Stomach (tissue), 8 donors: ENCODE measurements at regions not wholly inside any gene's neighbourhood (a gene's known extent, or its start where the extent isn't known, plus 50 kb on each side); places are given as distances from the start of the nearest gene placed in this dataset.

Experiments
- DNase-seq, 2 donors: peaks; one replicate each; pipeline versions ENCODE4 v3.0.0 to v3.0.0-alpha.2; 2013 to 2019
- H3K27ac ChIP-seq, 5 donors: fragments of 200-600 bp in 4 of 5; sonication (generic) in 4 of 5; one replicate each; pipeline ENCODE4 v1.5.1; 2013 to 2019; ENCODE audit warnings: mild to moderate bottlenecking in 1 of 5, moderate library complexity in 1 of 5
- H3K27me3 ChIP-seq, 3 donors: fragments of 200-600 bp; sonication (generic); one replicate each; pipeline ENCODE4 v1.5.1; 2017 to 2019; ENCODE audit warnings: mixed run types in 1 of 3
- H3K36me3 ChIP-seq, 4 donors: fragments of 200-600 bp; sonication (generic); 1 replicate in 3 of 4; 2 replicates in 1 of 4; pipeline ENCODE4 v1.5.1; 2016 to 2019
- H3K4me1 ChIP-seq, 4 donors: fragments of 200-600 bp; sonication (generic); one replicate each; pipeline ENCODE4 v1.5.1; 2016 to 2019
- H3K4me3 ChIP-seq, 4 donors: fragments of 200-600 bp; sonication (generic) in 3 of 4; one replicate each; pipeline ENCODE4 v1.5.1; 2016 to 2019; ENCODE audit warnings: mild to moderate bottlenecking in 1 of 4
- H3K9me3 ChIP-seq, 4 donors: fragments of 200-600 bp; sonication (generic); one replicate each; pipeline ENCODE4 v1.5.1; 2016 to 2019
- EP300 ChIP-seq: sonication (generic); formaldehyde crosslinking; IDR thresholded peaks from one replicate; pipeline ENCODE4 v1.6.1; 2017; ENCODE audit warnings: antibody characterized with exemption
- POLR2A ChIP-seq, 4 donors: fragments of 450-650 bp; IDR thresholded peaks; one replicate each; pipeline ENCODE4 v1.6.1; 2016; ENCODE audit warnings: antibody characterized with exemption in 4 of 4, control low read depth in 2 of 4, mild to moderate bottlenecking in 1 of 4, moderate library complexity in 1 of 4
- POLR2AphosphoS5 ChIP-seq, 3 donors: sonication (generic); formaldehyde crosslinking; IDR thresholded peaks; one replicate each; pipeline ENCODE4 v1.6.1; 2016; ENCODE audit warnings: antibody characterized with exemption in 3 of 3
- WGBS, 5 donors: extraction: QIAGEN DNeasy Blood & Tissue Kit in 3 of 5; methylation state at CpG; one replicate each; pipeline versions ENCODE4 v1.1.5 to v1.1.7; 2013 to 2018; 5-methylcytosine and 5-hydroxymethylcytosine counted together
- intact Hi-C: fragments of 100-400 bp; cut with DNase I; formaldehyde crosslinking; loops from one replicate; pipeline ENCODE4 v1.15.1; 2023; ENCODE audit warnings: low total_unique reads
- TF ChIP-seq, protein P1 (sequence below), 7 experiments: fragments of 450-650 bp in 4 of 7; fragments of 200-600 bp in 3 of 7; sonication (generic) in 3 of 7; IDR thresholded peaks; one replicate each; pipeline ENCODE4 v1.5.1; 2016 to 2019; ENCODE audit warnings: antibody characterized with exemption in 7 of 7, control low read depth in 2 of 7, mild to moderate bottlenecking in 1 of 7
- donor health status: healthy with polysubstance abuse.
- donor health status: Bipolar disorder and iron deficiency.
- donor health status: healthy.

DNA sequence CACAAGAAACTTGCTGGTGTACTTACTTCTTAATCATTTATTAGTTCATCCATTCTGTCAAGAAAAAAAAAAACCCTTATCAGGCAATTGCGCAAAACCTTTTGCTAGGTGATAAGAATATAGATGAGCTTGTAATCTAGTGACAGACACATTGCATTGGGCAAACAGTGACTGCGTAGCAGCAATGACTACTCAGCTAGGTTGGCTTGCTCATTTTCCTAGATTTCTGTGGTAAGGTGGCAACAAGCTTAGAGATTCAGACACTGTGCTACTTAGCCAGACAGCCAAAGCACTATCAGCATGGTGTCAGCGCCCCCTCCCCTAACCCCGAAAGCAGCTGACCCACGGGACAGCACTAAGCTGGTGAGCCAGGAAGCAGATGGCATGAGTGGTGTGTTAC is 203.1 kb downstream of the BARHL2 start:
- H3K27me3 ChIP-seq, result no peaks in the 10 kb centered on the region
- no peaks in the 10 kb centered on the region for H3K4me1 ChIP-seq
- DNase-seq, result no peak
- no peaks in the 10 kb centered on the region for H3K36me3 ChIP-seq
- 63 to 75% (median 66%) methylated on average over 4 to 5 of the region's 5 CpGs for WGBS, 5 donors
- H3K9me3 ChIP-seq, result no peaks in the 10 kb centered on the region
- no peak overlapping the region for H3K27ac ChIP-seq
- intact Hi-C loops, result no loop called here
- no peak overlapping the region for H3K4me3 ChIP-seq
- TF ChIP-seq POLR2A (IDR thresholded peaks at IDR 0.05), result no peak
- TF ChIP-seq, protein P1, sequence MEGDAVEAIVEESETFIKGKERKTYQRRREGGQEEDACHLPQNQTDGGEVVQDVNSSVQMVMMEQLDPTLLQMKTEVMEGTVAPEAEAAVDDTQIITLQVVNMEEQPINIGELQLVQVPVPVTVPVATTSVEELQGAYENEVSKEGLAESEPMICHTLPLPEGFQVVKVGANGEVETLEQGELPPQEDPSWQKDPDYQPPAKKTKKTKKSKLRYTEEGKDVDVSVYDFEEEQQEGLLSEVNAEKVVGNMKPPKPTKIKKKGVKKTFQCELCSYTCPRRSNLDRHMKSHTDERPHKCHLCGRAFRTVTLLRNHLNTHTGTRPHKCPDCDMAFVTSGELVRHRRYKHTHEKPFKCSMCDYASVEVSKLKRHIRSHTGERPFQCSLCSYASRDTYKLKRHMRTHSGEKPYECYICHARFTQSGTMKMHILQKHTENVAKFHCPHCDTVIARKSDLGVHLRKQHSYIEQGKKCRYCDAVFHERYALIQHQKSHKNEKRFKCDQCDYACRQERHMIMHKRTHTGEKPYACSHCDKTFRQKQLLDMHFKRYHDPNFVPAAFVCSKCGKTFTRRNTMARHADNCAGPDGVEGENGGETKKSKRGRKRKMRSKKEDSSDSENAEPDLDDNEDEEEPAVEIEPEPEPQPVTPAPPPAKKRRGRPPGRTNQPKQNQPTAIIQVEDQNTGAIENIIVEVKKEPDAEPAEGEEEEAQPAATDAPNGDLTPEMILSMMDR (IDR thresholded peaks at IDR 0.05), result no peak
- no peak for TF ChIP-seq EP300

DNA sequence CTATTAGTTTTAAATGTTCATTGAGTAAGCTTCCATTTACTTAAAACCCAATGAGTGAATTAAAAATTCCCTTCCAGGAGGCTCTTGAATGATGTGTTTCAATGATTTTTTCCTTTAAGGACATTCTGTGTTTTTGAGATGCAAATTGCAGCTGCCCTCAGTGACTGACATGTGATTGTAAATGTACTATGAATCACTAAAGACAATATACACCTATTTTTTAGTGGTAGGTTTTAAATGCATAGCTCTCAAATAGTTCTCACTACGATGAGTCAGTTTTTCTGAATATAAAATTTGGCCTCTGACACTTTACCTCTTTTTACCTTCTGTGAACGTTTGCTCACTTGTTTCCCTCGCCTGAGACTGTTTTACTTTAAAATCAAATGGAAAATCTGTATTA is 204.7 kb downstream of the BARHL2 start:
- Histone ChIP-seq H3K9me3 (no peaks in the 10 kb centered on the region), H3K27me3 (no peaks in the 10 kb centered on the region), H3K27ac (no peak overlapping the region), H3K36me3 (no peaks in the 10 kb centered on the region), H3K4me3 (no peak overlapping the region), H3K4me1 (no peaks in the 10 kb centered on the region)
- intact Hi-C loops, result no loop called here
- 38 to 55% (median 41%) methylated on average over 3 of the region's 3 CpGs for WGBS, 5 donors
- no peak for TF ChIP-seq EP300
- TF ChIP-seq, protein P1 (IDR thresholded peaks at IDR 0.05), result no peak
- TF ChIP-seq POLR2A (IDR thresholded peaks at IDR 0.05), result no peak
- no peak for TF ChIP-seq POLR2AphosphoS5 (IDR thresholded peaks at IDR 0.05)
- no peak for DNase-seq

DNA sequence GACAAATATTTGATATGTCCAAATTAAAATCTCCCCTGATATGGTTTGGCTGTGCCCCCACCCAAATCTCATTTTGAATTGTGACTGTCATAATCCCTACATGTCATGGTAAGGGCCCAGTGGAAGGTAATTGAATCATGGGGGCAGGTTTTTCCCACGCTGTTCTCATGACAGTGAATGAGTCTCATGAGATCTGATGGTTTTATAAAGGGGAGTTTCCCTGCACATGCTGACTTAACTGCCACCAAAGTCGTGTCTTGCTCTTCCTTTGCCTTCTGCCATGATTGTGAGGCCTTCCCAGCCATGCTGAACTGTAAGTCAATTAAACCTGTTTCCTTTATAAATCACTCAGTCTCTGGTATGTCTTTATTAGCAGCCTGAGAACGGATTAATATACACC is 207.0 kb downstream of the BARHL2 start:
- TF ChIP-seq EP300, result no peak
- TF ChIP-seq POLR2A (IDR thresholded peaks at IDR 0.05), result no peak
- TF ChIP-seq, protein P1 (IDR thresholded peaks at IDR 0.05), result no peak
- no peak for TF ChIP-seq POLR2AphosphoS5 (IDR thresholded peaks at IDR 0.05)
- intact Hi-C loops, result no loop called here
- WGBS, 5 donors, result 58 to 72% (median 67%) methylated on average over 3 of the region's 3 CpGs

DNA sequence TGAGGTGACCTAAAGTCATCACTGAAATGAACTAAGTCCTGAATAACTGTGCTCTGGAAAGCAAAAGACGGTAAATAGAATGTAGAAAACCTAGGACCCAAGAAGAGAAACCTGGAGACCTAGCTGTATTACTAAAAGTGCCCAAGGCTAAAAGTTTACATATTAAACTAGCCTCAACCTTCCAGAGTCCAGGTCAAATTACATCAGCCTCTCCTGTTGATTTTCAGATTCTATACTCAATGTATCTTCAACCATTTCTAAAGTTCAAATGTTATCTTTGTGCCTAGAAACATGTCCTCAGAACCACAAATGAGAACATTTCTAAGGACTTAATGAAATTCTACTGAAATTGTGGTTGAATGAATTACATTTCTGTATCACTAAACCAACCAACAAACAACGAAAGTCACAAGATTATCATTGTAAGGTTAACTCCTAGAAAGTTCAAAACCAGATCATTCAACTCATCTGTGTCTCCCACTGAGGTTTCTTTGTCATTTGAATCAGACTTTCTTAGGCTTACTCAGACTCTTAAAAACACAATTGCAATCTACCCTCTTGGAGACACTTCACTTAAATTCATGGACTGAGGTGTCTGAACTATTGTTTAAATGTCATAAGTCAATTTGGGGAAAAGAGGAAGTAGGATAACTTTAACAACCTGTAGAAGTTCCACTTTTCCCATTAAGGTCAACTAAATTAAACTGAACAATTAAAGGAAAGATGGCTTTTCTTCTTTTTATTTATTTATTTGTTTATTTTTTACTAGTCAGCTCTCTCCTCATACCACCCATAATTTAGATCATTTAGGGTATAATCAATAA is 207.7 kb downstream of the BARHL2 start:
- H3K36me3 ChIP-seq, result no peaks in the 10 kb centered on the region
- no peaks in the 10 kb centered on the region for H3K9me3 ChIP-seq
- TF ChIP-seq POLR2A (IDR thresholded peaks at IDR 0.05) (no peak), POLR2AphosphoS5 (IDR thresholded peaks at IDR 0.05) (no peak), EP300 (no peak)
- TF ChIP-seq, protein P1 (IDR thresholded peaks at IDR 0.05), result no peak
- H3K27me3 ChIP-seq, result no peaks in the 10 kb centered on the region
- WGBS, 5 donors, result 52 to 69% (median 54%) methylated on average over 2 of the region's 2 CpGs
- intact Hi-C loops, result no loop called here
- no peak overlapping the region for H3K4me3 ChIP-seq
- no peaks in the 10 kb centered on the region for H3K4me1 ChIP-seq
- no peak overlapping the region for H3K27ac ChIP-seq
- no peak for DNase-seq

More for the DNA sequence above, 207.0 kb downstream of the BARHL2 start:
- no peaks in the 10 kb centered on the region for H3K36me3 ChIP-seq
- H3K4me3 ChIP-seq, result no peak overlapping the region
- no peak for DNase-seq
- no peaks in the 10 kb centered on the region for H3K4me1 ChIP-seq
- no peaks in the 10 kb centered on the region for H3K27me3 ChIP-seq
- H3K9me3 ChIP-seq, result no peaks in the 10 kb centered on the region
- H3K27ac ChIP-seq, result no peak overlapping the region
